Activated CD8-positive, alpha-beta T cell treated with anti-CD3 and anti-CD28 coated beads for 36 hours (primary cell): ENCODE measurements at regions not wholly inside any gene's neighbourhood (a gene's known extent, or its start where the extent isn't known, plus 50 kb on each side); places are given as distances from the start of the nearest gene placed in this dataset.

Experiments
- ATAC-seq: fragments of 200-7000 bp; cut with Tn5 transposase; one replicate; pipeline ENCODE4 v1.10.0; 2021; ENCODE audit warnings: mild to moderate bottlenecking, moderate library complexity
- CTCF ChIA-PET: fragments of 350-600 bp; sonication (Branson Sonifier 250); formaldehyde crosslinking; loops from one replicate; lab custom pipeline; 2021; ENCODE audit warnings: antibody characterized with exemption; lab: Charles Lee
- POLR2A ChIA-PET: fragments of 350-600 bp; sonication (Branson Sonifier 250); formaldehyde crosslinking; loops from one replicate; lab custom pipeline; 2021; ENCODE audit warnings: antibody characterized with exemption; lab: Charles Lee
- DNase-seq: peaks from one replicate; pipeline ENCODE4 v3.0.0-alpha.2; 2020
- H3K27ac Mint-ChIP-seq: one replicate; pipeline ENCODE4 v1.8.0; 2021; ENCODE audit warnings: mild to moderate bottlenecking, mixed read lengths
- H3K27me3 Mint-ChIP-seq: one replicate; pipeline ENCODE4 v1.8.0; 2021; ENCODE audit warnings: mixed read lengths
- H3K36me3 Mint-ChIP-seq: one replicate; pipeline ENCODE4 v1.8.0; 2021; ENCODE audit warnings: low read depth, mixed read lengths
- H3K4me1 Mint-ChIP-seq: one replicate; pipeline ENCODE4 v1.8.0; 2021; ENCODE audit warnings: low read depth, mixed read lengths
- H3K4me3 Mint-ChIP-seq: one replicate; pipeline ENCODE4 v1.8.0; 2021; ENCODE audit warnings: mild to moderate bottlenecking, moderate library complexity, mixed read lengths
- H3K9me3 Mint-ChIP-seq: one replicate; pipeline ENCODE4 v1.8.0; 2021; ENCODE audit warnings: mixed read lengths
- intact Hi-C: fragments of 100-400 bp; cut with micrococcal nuclease; formaldehyde crosslinking; loops from one replicate; pipeline ENCODE4 v1.10.0; 2022
- TF ChIP-seq, protein P1 (sequence below): fragments of 200-600 bp; IDR thresholded peaks from one replicate; pipeline ENCODE4 v1.8.0; 2022; ENCODE audit warnings: antibody characterized with exemption, mild to moderate bottlenecking

DNA sequence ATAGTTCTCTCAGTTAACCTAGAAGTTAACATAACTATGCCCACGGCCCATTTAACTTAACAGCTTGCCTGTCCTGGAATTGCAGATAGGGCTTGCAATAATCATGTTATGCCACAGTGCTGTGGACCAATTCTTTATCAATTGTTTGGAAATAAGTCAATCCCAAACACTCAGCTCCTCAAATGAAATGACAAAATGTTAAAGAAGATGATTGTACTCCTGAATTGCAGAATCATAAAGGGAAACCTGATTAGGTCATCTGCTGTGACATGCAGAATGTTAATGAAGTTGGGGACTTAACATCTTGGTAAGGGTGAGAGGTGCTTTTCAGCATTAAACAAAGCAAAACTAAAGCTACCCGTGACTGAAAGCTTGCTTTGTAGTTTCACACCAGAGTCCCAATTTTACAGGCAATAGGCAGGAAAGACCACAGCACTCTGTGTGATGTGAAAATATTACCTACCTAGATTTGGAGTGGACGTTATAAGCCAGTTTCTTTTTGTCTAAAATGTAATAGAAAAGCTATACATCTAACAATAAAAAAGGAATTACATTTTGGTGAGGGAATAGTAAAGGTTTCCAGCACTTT lies 364.0 kb downstream of the GPD2 start:
- TF ChIP-seq, protein P1, sequence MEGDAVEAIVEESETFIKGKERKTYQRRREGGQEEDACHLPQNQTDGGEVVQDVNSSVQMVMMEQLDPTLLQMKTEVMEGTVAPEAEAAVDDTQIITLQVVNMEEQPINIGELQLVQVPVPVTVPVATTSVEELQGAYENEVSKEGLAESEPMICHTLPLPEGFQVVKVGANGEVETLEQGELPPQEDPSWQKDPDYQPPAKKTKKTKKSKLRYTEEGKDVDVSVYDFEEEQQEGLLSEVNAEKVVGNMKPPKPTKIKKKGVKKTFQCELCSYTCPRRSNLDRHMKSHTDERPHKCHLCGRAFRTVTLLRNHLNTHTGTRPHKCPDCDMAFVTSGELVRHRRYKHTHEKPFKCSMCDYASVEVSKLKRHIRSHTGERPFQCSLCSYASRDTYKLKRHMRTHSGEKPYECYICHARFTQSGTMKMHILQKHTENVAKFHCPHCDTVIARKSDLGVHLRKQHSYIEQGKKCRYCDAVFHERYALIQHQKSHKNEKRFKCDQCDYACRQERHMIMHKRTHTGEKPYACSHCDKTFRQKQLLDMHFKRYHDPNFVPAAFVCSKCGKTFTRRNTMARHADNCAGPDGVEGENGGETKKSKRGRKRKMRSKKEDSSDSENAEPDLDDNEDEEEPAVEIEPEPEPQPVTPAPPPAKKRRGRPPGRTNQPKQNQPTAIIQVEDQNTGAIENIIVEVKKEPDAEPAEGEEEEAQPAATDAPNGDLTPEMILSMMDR = no peak
- no peaks in the 10 kb centered on the region for H3K4me1 Mint-ChIP-seq
- ATAC-seq = no peak

DNA sequence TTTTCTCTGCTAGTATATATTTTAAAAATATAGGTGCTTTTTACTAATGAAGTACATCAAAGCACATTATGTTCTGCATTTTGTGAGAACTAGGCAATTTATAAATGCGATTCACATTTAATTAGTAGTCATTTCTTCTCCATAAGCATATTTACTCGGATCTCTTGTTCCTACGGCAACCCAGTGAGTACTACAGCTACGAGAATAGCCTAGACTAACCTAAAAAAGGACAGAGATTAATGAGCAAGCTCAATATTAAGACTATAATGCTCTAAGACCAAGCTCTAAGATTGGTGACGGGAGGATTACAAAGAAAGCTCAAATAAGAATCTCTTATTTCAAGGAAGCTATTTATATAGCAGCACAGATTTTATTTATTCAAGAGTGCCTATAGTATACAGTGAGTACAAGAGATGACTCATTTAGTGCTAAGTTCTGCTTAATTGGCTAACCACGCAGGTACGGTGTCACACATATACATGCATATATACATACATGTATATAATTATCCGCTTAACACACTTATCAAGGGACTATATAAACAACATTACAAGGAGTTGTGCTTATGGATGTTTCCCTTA lies 364.7 kb downstream of the GPD2 start:
- ChIA-PET POLR2A (no interaction called here), CTCF (no interaction called here)
- H3K36me3 Mint-ChIP-seq = no peaks in the 10 kb centered on the region
- H3K9me3 Mint-ChIP-seq = no peaks in the 10 kb centered on the region
- peaks cover 1% of the 10 kb centered on the region for H3K27me3 Mint-ChIP-seq
- H3K4me3 Mint-ChIP-seq = no peak overlapping the region
- intact Hi-C loops = no loop called here
- no peak overlapping the region for H3K27ac Mint-ChIP-seq
- H3K4me1 Mint-ChIP-seq = no peaks in the 10 kb centered on the region
- DNase-seq = no peak
- TF ChIP-seq, protein P1 = no peak
- ATAC-seq = no peak

More for the DNA sequence above, 364.0 kb downstream of the GPD2 start:
- H3K36me3 Mint-ChIP-seq = no peaks in the 10 kb centered on the region
- no peak for DNase-seq
- POLR2A ChIA-PET = no interaction called here
- no peak overlapping the region for H3K27ac Mint-ChIP-seq
- no peaks in the 10 kb centered on the region for H3K9me3 Mint-ChIP-seq
- no peak overlapping the region for H3K4me3 Mint-ChIP-seq
- H3K27me3 Mint-ChIP-seq = peaks cover 1% of the 10 kb centered on the region
- intact Hi-C loops = no loop called here
- CTCF ChIA-PET = no interaction called here

DNA sequence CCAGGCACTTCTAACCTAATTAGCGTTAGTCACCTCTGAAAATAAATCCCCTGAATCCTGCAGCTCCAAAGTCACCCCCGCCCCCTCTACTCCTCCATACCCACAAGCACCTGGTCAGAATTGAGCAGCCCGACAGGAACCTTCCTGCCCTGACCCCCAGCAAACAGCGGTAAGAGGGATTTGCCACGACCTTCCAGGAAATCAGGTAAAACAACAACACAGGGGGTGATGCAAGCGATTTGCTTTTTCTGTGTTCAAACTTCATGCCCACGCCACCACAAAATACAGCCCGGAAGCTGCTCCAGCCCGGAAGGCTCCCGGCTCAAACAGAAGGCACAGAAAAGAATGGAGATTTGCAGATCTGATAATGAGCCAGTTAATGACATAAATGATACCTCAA lies 367.1 kb downstream of the GPD2 start:
- ChIA-PET POLR2A (interaction anchor here (0.6 kb wide), 1 partner anchor 778 kb away, joined by 3 read pairs; no protein-coding TSS in a partner anchor), CTCF (no interaction called here)
- H3K9me3 Mint-ChIP-seq = no peaks in the 10 kb centered on the region
- no peak for ATAC-seq
- no peak overlapping the region for H3K4me3 Mint-ChIP-seq
- H3K27me3 Mint-ChIP-seq = peaks cover 3% of the 10 kb centered on the region
- H3K36me3 Mint-ChIP-seq = no peaks in the 10 kb centered on the region
- TF ChIP-seq, protein P1 = no peak
- intact Hi-C loops = no loop called here
- DNase-seq = no peak
- H3K4me1 Mint-ChIP-seq = no peaks in the 10 kb centered on the region
- no peak overlapping the region for H3K27ac Mint-ChIP-seq

DNA sequence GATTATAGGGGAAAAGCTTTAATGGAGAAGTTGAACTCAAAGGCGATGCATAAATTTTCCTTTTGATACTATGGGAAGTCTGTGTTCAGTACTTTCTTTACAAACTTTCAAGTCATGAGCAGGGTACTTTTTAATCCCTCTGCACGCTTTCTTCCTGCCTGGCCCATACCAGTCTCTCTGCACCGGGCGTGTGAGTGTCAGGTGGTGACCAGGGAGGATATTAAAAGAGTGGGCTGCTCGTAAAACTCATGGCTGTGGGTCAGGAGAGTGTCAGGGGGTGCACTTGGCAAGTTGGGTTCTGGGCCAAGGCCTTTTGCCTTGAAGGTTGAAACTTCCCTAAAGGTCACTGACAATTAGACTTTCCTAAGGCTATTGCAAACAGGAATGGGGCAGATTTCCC lies 367.8 kb downstream of the GPD2 start:
- no peak overlapping the region for H3K27ac Mint-ChIP-seq
- no peak for DNase-seq
- CTCF ChIA-PET = no interaction called here
- ATAC-seq = no peak
- H3K27me3 Mint-ChIP-seq = peaks cover 3% of the 10 kb centered on the region
- TF ChIP-seq, protein P1 = no peak
- no peaks in the 10 kb centered on the region for H3K4me1 Mint-ChIP-seq
- POLR2A ChIA-PET = interaction anchor here (0.6 kb wide), 1 partner anchor 779 kb away, joined by 3 read pairs; no protein-coding TSS in a partner anchor
- no peaks in the 10 kb centered on the region for H3K36me3 Mint-ChIP-seq
- H3K9me3 Mint-ChIP-seq = no peaks in the 10 kb centered on the region
- intact Hi-C loops = no loop called here
- H3K4me3 Mint-ChIP-seq = no peak overlapping the region

DNA sequence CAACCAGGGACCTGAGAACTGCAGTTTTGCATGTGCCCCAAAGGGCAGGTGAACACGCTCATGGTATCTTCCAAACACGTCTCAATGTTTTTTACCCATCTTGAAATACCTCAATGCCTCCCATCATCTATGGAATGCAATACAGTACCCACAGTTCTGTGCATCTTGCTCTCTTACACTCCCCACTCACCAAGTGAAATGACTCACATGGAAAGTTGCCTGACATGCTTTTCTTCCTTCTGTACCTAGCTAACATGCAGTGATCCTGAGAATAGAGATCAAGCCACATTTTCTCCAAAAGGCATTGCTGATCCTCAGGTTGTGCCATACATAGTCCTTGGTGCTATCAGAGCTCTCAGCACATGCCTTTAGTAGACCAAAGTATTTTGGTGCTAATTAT lies 373.9 kb downstream of the GPD2 start:
- TF ChIP-seq, protein P1 = no peak
- no peaks in the 10 kb centered on the region for H3K9me3 Mint-ChIP-seq
- no peaks in the 10 kb centered on the region for H3K36me3 Mint-ChIP-seq
- ChIA-PET POLR2A (no interaction called here), CTCF (no interaction called here)
- no peaks in the 10 kb centered on the region for H3K4me1 Mint-ChIP-seq
- DNase-seq = no peak
- peaks cover 1% of the 10 kb centered on the region for H3K27me3 Mint-ChIP-seq
- intact Hi-C loops = no loop called here
- no peak for ATAC-seq
- no peak overlapping the region for H3K27ac Mint-ChIP-seq
- no peak overlapping the region for H3K4me3 Mint-ChIP-seq
